HUES48 (cell line): ENCODE measurements at regions not wholly inside any gene's neighbourhood (a gene's known extent, or its start where the extent isn't known, plus 50 kb on each side); places are given as distances from the start of the nearest gene placed in this dataset.

Experiments used
- H3K27ac ChIP-seq: one replicate; pipeline ENCODE4 v1.7.0; 2013; ENCODE audit warnings: low read depth, low read length, inconsistent platforms
- H3K27me3 ChIP-seq: 2 replicates; pipeline ENCODE4 v1.6.1; 2013; ENCODE audit warnings: mild to moderate bottlenecking, low read length; ENCODE audit not compliant: control insufficient read depth, insufficient read depth
- H3K36me3 ChIP-seq: 2 replicates; pipeline ENCODE4 v1.6.1; 2013; ENCODE audit warnings: low read length; ENCODE audit not compliant: control insufficient read depth, insufficient read depth
- H3K4me1 ChIP-seq: 2 replicates; pipeline ENCODE4 v1.6.1; 2013; ENCODE audit warnings: mild to moderate bottlenecking, low read length; ENCODE audit not compliant: control insufficient read depth, insufficient read depth
- H3K4me3 ChIP-seq: 2 replicates; pipeline ENCODE4 v1.5.1; 2013; ENCODE audit warnings: mild to moderate bottlenecking, low read depth, low read length
- H3K9ac ChIP-seq: 2 replicates; pipeline ENCODE4 v1.6.1; 2013; ENCODE audit warnings: mild to moderate bottlenecking, low read depth, low read length, moderate library complexity
- H3K9me3 ChIP-seq: 2 replicates; pipeline ENCODE4 v1.6.1; 2013; ENCODE audit warnings: low read length; ENCODE audit not compliant: control insufficient read depth, insufficient read depth

DNA sequence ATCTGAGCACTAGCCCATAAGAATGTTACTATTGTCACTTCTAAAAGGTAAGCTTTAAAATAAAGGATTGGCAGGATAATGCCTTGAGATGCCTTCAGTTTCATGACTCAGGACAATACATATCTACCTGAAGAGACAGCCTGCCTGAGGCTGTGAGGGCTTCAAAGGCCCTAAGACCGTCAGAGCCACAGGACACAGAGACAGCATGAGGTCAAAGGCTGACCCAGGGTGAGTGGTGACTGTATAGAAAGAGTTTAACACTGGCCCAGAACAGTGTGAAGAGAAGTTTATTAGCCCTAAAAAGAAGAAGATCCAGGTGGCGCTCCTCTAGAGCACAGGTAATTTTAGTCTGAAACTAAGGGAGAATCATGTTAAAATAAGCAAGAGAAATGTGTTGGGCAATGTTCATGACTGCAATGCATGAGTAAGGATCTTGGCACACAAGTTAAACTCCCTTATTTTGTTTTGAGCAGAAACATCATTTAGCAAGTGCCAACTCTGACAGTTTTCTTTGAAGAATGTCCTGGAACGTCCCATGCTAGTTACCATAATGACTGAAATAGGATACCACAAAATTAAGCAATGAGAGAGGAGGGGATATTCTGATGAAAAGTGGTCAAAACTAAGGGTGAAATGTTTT is 78.1 kb upstream of the FAM110C start:
- no peak overlapping the region for H3K4me3 ChIP-seq
- H3K9me3 ChIP-seq: peaks cover 9% of the 10 kb centered on the region
- no peaks in the 10 kb centered on the region for H3K4me1 ChIP-seq
- no peak overlapping the region for H3K9ac ChIP-seq
- H3K36me3 ChIP-seq: no peaks in the 10 kb centered on the region
- no peak overlapping the region for H3K27ac ChIP-seq
- no peaks in the 10 kb centered on the region for H3K27me3 ChIP-seq

DNA sequence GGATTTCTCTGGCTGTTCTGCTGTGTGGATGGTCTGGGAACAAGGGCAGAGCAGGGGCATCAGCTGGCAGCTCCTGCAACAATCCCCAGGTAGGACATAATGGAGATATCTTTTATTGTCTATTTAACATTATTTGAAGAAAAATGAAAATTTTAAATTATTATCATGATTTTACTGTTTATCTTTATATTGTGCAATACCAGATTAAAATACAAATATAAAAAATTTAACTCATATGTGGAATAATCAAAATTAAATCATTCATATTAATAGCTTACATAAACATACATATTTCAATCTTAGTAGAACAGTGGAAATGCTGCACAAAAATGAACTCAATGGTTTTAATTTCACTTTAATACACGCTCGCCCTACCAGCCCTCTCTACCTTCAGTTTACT is 70.6 kb upstream of the FAM110C start:
- Histone ChIP-seq H3K9me3 (no peaks in the 10 kb centered on the region), H3K36me3 (no peaks in the 10 kb centered on the region), H3K4me3 (no peak overlapping the region), H3K9ac (no peak overlapping the region), H3K4me1 (peaks cover 11% of the 10 kb centered on the region), H3K27ac (no peak overlapping the region), H3K27me3 (no peaks in the 10 kb centered on the region)

DNA sequence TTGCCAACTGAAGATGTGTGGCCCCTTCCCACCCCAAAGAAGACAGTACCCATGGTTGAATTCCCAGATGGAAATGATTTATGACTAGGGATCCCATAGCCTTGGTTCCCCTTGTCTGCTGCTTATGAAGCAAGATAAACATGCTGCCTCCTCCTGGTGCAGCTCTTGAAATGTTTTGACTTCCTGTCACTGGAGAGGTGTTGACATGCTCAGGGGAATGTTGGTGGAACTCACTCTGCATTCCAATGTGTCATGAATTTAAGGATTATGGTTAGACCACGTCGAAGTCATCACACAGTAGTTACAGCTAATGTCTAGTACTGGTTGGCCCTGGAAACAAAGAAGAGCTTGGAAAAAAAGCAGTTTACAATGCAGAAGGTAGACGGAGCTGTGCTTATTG is 69.0 kb upstream of the FAM110C start:
- H3K9me3 ChIP-seq: no peaks in the 10 kb centered on the region
- no peaks in the 10 kb centered on the region for H3K27me3 ChIP-seq
- H3K4me3 ChIP-seq: no peak overlapping the region
- no peak overlapping the region for H3K27ac ChIP-seq
- no peaks in the 10 kb centered on the region for H3K36me3 ChIP-seq
- H3K9ac ChIP-seq: no peak overlapping the region
- peaks cover 11% of the 10 kb centered on the region for H3K4me1 ChIP-seq

DNA sequence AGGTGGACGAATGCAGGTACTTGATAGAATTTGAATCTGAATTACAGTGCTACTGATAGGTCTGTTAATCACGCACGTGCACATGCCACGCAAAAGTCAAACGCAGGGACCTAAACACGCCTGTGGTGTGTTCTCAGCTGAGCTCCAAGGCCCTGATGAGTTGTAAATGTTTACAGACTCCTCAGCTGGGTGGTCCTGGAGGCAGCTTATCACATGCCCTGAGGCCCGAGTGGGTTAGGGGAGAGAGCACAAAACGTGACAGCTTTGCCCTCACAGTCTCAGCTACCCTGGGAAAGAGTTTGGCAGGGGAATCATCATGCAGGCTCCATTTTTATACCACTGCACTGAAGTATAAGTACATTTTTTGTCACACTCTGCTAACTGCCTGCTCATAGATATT is 68.3 kb upstream of the FAM110C start:
- Histone ChIP-seq H3K9me3 (no peaks in the 10 kb centered on the region), H3K27ac (no peak overlapping the region), H3K9ac (no peak overlapping the region), H3K4me1 (peaks cover 11% of the 10 kb centered on the region), H3K27me3 (no peaks in the 10 kb centered on the region), H3K4me3 (no peak overlapping the region), H3K36me3 (no peaks in the 10 kb centered on the region)

DNA sequence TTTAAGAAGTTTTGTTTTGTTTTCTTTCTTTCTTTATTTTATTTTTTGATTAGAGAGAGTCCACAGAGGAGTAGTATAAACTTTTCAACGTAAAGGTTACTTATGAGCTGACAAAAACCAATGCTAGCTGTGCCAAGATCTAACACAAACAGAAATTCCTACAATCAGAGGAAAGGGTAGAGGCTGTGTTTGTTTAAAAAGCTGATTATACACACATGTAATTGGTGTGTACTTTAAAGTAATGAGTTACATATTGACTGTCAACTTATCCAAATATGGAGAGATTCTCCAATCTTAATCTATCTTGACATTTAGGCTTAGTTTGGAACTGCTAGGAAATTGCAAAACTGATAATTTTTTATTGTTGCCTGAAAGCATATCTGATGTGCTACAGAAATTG is 63.7 kb upstream of the FAM110C start:
- Histone ChIP-seq H3K9ac (no peak overlapping the region), H3K27me3 (no peaks in the 10 kb centered on the region), H3K4me1 (peaks cover 7% of the 10 kb centered on the region; the same call in 1 of the 2 replicates), H3K4me3 (no peak overlapping the region), H3K27ac (no peak overlapping the region), H3K9me3 (no peaks in the 10 kb centered on the region), H3K36me3 (no peaks in the 10 kb centered on the region)

DNA sequence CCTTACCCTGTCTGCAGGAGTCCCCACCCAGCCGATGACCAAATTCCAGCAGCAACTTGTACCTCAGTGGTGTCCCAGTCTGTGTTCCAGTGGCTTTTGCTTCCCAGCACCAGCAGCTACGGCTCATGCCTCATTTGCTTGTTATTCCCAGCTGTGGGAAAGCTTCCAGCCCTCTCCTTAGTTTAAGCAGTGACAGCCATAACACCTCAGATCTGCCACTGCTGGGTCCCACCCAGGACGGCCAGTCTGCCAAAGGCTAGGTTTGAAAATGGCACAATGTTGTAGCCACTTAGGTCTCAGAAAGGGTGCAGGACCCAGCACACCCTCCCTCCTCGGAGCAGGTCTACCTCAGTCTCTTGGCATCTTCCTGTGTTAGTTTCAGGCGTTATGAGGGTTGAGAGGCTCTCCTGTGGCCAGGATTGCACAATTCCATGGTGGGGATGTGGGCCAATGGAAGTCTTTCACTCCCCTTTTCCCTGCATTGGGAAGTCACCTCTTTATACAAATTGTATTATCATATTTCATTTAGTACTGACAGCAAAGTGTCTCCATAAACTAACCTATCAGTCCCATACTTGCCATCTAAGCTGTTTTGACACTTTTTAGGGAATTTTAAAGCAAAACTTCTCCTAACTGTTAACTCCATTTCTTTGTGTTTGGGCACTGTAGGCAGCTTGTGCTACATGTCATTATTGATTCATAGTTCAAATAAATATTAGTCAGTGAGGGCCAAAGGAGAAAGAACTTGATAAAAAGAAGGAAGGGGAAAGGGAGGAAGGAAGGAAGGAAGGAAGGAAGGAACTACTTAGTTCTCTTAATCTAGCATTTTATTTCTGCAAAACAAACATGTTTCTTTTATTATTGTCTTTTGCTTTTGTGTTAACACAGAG is 62.9 kb upstream of the FAM110C start:
- Histone ChIP-seq H3K27me3 (no peaks in the 10 kb centered on the region), H3K4me3 (no peak overlapping the region), H3K36me3 (no peaks in the 10 kb centered on the region), H3K4me1 (0 out of 2 replicates have a peak, but pooled peaks cover 7% of the 10 kb centered on the region), H3K9ac (no peak overlapping the region), H3K9me3 (0 out of 2 replicates have a peak, but pooled peaks cover 3% of the 10 kb centered on the region), H3K27ac (no peak overlapping the region)

DNA sequence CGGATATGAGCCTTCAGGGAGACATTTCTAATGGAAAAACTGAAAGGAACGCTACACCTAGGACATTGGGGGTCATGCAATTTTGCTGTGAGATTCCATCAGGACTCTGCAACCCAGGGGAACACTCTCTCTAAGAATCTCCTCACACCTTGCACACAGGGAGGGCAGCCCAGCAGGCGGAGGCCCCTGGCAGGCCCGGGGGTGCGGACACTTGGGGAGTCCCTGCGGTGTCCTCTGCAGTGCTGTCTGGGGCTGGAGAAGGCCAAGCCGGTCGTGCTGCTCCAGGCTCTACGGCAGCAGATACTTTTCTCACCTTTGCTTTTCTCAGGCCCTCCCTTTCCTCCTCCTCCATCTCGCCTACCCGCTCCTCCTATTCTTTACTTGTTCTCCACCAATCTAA is 54.7 kb upstream of the FAM110C start:
- Histone ChIP-seq H3K9me3 (0 out of 2 replicates have a peak, but pooled peaks cover 4% of the 10 kb centered on the region), H3K4me1 (no peaks in the 10 kb centered on the region), H3K27ac (no peak overlapping the region), H3K9ac (no peak overlapping the region), H3K27me3 (no peaks in the 10 kb centered on the region), H3K36me3 (no peaks in the 10 kb centered on the region), H3K4me3 (no peak overlapping the region)
